C4-2B (cell line): ENCODE measurements at regions not wholly inside any gene's neighbourhood (a gene's known extent, or its start where the extent isn't known, plus 50 kb on each side); places are given as distances from the start of the nearest gene placed in this dataset.

Source experiments
- CTCF ChIP-seq: fragments of 450-650 bp; conservative IDR thresholded peaks from 2 replicates; pipeline ENCODE4 v1.5.1; 2017; ENCODE audit warnings: mild to moderate bottlenecking
- ZFX ChIP-seq: fragments of 450-650 bp; IDR thresholded peaks from 2 replicates; pipeline ENCODE4 v1.6.1; 2017

DNA sequence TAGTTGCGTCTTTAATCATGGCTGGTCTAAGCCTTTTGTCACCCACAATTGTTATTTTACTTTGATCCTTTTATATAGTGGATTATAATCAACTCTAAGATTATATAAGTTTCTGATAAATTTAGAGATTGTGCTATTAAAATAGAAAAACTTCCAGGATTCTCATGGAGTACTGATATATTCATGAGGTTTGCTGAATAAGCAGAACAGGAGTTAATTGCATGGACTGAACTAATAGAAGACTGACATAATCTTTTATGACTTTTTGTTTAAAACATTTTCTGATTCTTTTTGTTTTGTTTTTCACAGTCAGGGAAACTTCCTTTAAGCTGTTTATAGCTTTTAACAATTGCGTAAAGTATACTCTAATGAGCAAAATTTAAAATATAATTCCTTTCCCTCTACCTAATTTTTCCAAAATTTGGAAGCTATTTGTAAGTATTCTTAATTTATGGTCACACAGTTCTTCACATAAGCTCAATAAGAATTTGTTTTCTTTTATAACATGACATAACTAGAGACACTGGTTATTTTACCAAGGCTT lies 129.9 kb upstream of the TMEM260 start:
- no peak for TF ChIP-seq CTCF
- TF ChIP-seq ZFX: no peak
